CD4-positive, alpha-beta T cell (primary cell): ENCODE measurements at regions not wholly inside any gene's neighbourhood (a gene's known extent, or its start where the extent isn't known, plus 50 kb on each side); places are given as distances from the start of the nearest gene placed in this dataset.

Source experiments
- ATAC-seq: fragments of 200-7000 bp; cut with Tn5 transposase; one replicate; pipeline ENCODE4 v1.10.0; 2022; ENCODE audit warnings: mild to moderate bottlenecking; ENCODE audit not compliant: poor library complexity
- CTCF ChIA-PET: fragments of 350-600 bp; sonication (Branson Sonifier 250); formaldehyde crosslinking; loops from one replicate; lab custom pipeline; 2021; ENCODE audit warnings: antibody characterized with exemption, inconsistent platforms; lab: Charles Lee
- POLR2A ChIA-PET: fragments of 350-600 bp; sonication (Branson Sonifier 250); formaldehyde crosslinking; loops from one replicate; lab custom pipeline; 2021; ENCODE audit warnings: antibody characterized with exemption, inconsistent platforms; lab: Charles Lee
- DNase-seq, 14 experiments: peaks; one replicate each; pipeline ENCODE4 v3.0.0-alpha.2; 2013 to 2020; ENCODE audit warnings: mixed read lengths in 2 of 14
- H3K27ac ChIP-seq, 2 donors: one replicate each; pipeline versions ENCODE4 v1.5.1 to v1.7.0; 2013; ENCODE audit warnings: low read length in 2 of 2, low read depth in 1 of 2, mild to moderate bottlenecking in 1 of 2
- H3K27me3 ChIP-seq, 2 experiments: 1 replicate in 1 of 2; 2 replicates in 1 of 2; pipeline versions ENCODE4 v1.6.1 to v1.7.0; 2013; ENCODE audit warnings: low read length in 2 of 2, control low read depth in 1 of 2, mild to moderate bottlenecking in 1 of 2, moderate library complexity in 1 of 2; ENCODE audit not compliant: insufficient read depth in 2 of 2, control insufficient read depth in 1 of 2
- H3K36me3 ChIP-seq: one replicate; pipeline ENCODE4 v1.6.1; 2013; ENCODE audit warnings: low read length, control low read depth; ENCODE audit not compliant: insufficient read depth
- H3K4me1 ChIP-seq: one replicate; pipeline ENCODE4 v1.6.1; 2013; ENCODE audit warnings: low read length, control low read depth; ENCODE audit not compliant: insufficient read depth
- H3K4me3 ChIP-seq: one replicate; pipeline ENCODE4 v1.5.1; 2013; ENCODE audit warnings: mild to moderate bottlenecking, low read length, moderate library complexity
- H3K9me3 ChIP-seq, 2 experiments: 1 replicate in 1 of 2; 2 replicates in 1 of 2; pipeline versions ENCODE4 v1.6.1 to v1.7.0; 2013; ENCODE audit warnings: low read length in 2 of 2, mild to moderate bottlenecking in 2 of 2, control low read depth in 1 of 2, moderate library complexity in 1 of 2; ENCODE audit not compliant: control insufficient read depth in 1 of 2, insufficient read depth in 1 of 2
- H3K27ac Mint-ChIP-seq: one replicate; pipeline ENCODE4 v1.8.0; 2020; ENCODE audit warnings: mixed read lengths
- H3K27me3 Mint-ChIP-seq: one replicate; pipeline ENCODE4 v1.8.0; 2021; ENCODE audit warnings: mixed read lengths
- H3K36me3 Mint-ChIP-seq: one replicate; pipeline ENCODE4 v1.8.0; 2021; ENCODE audit warnings: low read depth, mixed read lengths
- H3K4me1 Mint-ChIP-seq: one replicate; pipeline ENCODE4 v1.8.0; 2021; ENCODE audit warnings: low read depth, mixed read lengths
- H3K4me3 Mint-ChIP-seq: one replicate; pipeline ENCODE4 v1.8.0; 2020; ENCODE audit warnings: mild to moderate bottlenecking, mixed read lengths
- H3K9me3 Mint-ChIP-seq: one replicate; pipeline ENCODE4 v1.8.0; 2020; ENCODE audit warnings: mixed read lengths
- CTCF ChIP-seq: fragments of 200-600 bp; IDR thresholded peaks from one replicate; pipeline ENCODE4 v1.8.0; 2022; ENCODE audit warnings: antibody characterized with exemption, mild to moderate bottlenecking
- intact Hi-C, 2 experiments: fragments of 100-400 bp; cut with DNase I in 1 of 2; cut with micrococcal nuclease in 1 of 2; formaldehyde crosslinking; loops; one replicate each; pipeline versions ENCODE4 v1.15.1 to v1.9.0; 2023 to 2025; cut with DNase I, micrococcal nuclease

- H3K36me3 ChIP-seq, result no peaks in the 10 kb centered on the region
- H3K4me3 Mint-ChIP-seq, result no peak overlapping the region
- H3K27me3 Mint-ChIP-seq, result no peaks in the 10 kb centered on the region
- POLR2A ChIA-PET, result no interaction called here
- CTCF ChIA-PET, result no interaction called here
- H3K27ac ChIP-seq, result no peak overlapping the region
- no peak overlapping the region for H3K27ac Mint-ChIP-seq
- H3K9me3 Mint-ChIP-seq, result peaks cover 6% of the 10 kb centered on the region
- H3K36me3 Mint-ChIP-seq, result no peaks in the 10 kb centered on the region
- no peak overlapping the region for H3K4me3 ChIP-seq
- TF ChIP-seq CTCF, result no peak
- H3K4me1 ChIP-seq, result no peaks in the 10 kb centered on the region
- ATAC-seq (no peak), DNase-seq (no peak)
- H3K27me3 ChIP-seq, result no peaks in the 10 kb centered on the region
- H3K4me1 Mint-ChIP-seq, result no peaks in the 10 kb centered on the region
- H3K9me3 ChIP-seq, result no peaks in the 10 kb centered on the region
- intact Hi-C loops, result no loop called here
Measured at GRCh38 chr4:97216046-97216445, 927.2 kb downstream of the STPG2 start.

- ChIA-PET POLR2A (no interaction called here), CTCF (no interaction called here)
- ATAC-seq (no peak), DNase-seq (no peak)
- no peak for TF ChIP-seq CTCF
- peaks cover 11% of the 10 kb centered on the region for H3K9me3 Mint-ChIP-seq
- intact Hi-C loops, result no loop called here
- no peaks in the 10 kb centered on the region for H3K36me3 ChIP-seq
- H3K4me1 Mint-ChIP-seq, result no peaks in the 10 kb centered on the region
- no peak overlapping the region for H3K27ac Mint-ChIP-seq
- no peak overlapping the region for H3K4me3 Mint-ChIP-seq
- H3K9me3 ChIP-seq, result peaks cover 0 to 9% of the 10 kb centered on the region in 2 experiments
- H3K27me3 ChIP-seq, result no peaks in the 10 kb centered on the region
- H3K4me1 ChIP-seq, result no peaks in the 10 kb centered on the region
- no peaks in the 10 kb centered on the region for H3K27me3 Mint-ChIP-seq
- no peaks in the 10 kb centered on the region for H3K36me3 Mint-ChIP-seq
- H3K4me3 ChIP-seq, result no peak overlapping the region
- no peak overlapping the region for H3K27ac ChIP-seq
Measured at GRCh38 chr4:97235521-97235920, 907.8 kb downstream of the STPG2 start.

- intact Hi-C loops, result no loop called here
- ChIA-PET CTCF (no interaction called here), POLR2A (no interaction called here)
- Histone ChIP-seq H3K9me3 (peaks cover 0 to 9% of the 10 kb centered on the region in 2 experiments), H3K4me3 (no peak overlapping the region), H3K27ac (no peak overlapping the region), H3K27me3 (no peaks in the 10 kb centered on the region), H3K36me3 (no peaks in the 10 kb centered on the region), H3K4me1 (no peaks in the 10 kb centered on the region)
- H3K27me3 Mint-ChIP-seq, result no peaks in the 10 kb centered on the region
- peaks cover 21% of the 10 kb centered on the region for H3K9me3 Mint-ChIP-seq
- TF ChIP-seq CTCF, result no peak
- no peak overlapping the region for H3K27ac Mint-ChIP-seq
- H3K36me3 Mint-ChIP-seq, result no peaks in the 10 kb centered on the region
- no peak overlapping the region for H3K4me3 Mint-ChIP-seq
- DNase-seq (no peak), ATAC-seq (no peak)
- H3K4me1 Mint-ChIP-seq, result no peaks in the 10 kb centered on the region
Measured at GRCh38 chr4:97238956-97239666, 904.2 kb downstream of the STPG2 start.
